GM19397 (cell line): ENCODE measurements at regions not wholly inside any gene's neighbourhood (a gene's known extent, or its start where the extent isn't known, plus 50 kb on each side); places are given as distances from the start of the nearest gene placed in this dataset.
"Not testable (repeated sequence)": the region's sequence is repeated elsewhere in the genome, so short reads cannot be mapped to it uniquely, and the experiment has no call there.

Source experiments
- ATAC-seq: cut with Tn5 transposase; IDR thresholded peaks from one replicate; pipeline ENCODE4 v1.9.1; 2021; ENCODE audit warnings: mild to moderate bottlenecking, moderate library complexity; ENCODE audit not compliant: unreplicated experiment

DNA sequence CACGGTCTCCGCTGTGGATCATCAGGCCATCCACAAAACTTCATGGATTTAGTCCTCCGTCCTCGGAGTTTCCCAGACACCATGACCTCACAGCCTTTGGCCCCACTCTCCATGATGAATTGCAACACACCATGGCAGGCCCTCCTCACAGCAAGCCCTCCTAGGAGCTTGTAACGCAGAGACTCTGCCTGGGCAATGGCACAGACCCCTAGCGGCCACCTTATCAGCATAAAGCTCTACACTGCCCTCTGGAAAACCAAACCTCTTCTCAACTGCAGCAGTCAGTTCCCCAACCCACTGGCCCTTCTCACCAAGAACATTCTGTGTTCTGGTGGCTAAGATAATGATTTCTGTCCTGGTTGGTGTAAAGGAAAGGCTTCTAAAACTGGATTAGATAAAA is 238.4 kb upstream of the USP15 start:
- no peak for ATAC-seq

GRCh38 chr12:62028536-62028935 is 231.7 kb upstream of the USP15 start:
- ATAC-seq = no peak

DNA sequence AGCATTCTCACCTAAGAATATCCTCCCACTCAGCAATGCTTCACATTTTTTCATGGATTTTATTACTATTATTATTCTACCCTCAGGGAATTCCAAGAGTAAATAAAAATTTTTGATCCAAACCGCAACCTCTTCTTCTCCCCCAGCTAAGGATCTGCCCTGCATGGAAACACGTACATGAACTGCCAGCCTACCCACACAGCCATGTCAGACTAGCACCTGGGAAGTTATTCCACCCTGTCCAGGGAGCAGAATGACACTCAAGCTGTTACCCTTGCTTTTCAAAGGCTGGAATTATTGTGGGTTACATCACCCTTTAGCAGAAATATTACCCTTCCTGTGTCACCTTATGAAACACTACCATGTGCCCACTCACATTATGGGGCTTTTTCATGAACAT is 227.3 kb upstream of the USP15 start:
- no peak for ATAC-seq

- ATAC-seq = no peak
These were observed 215.6 kb upstream of the USP15 start for GRCh38 chr12:62044450-62045135.

DNA sequence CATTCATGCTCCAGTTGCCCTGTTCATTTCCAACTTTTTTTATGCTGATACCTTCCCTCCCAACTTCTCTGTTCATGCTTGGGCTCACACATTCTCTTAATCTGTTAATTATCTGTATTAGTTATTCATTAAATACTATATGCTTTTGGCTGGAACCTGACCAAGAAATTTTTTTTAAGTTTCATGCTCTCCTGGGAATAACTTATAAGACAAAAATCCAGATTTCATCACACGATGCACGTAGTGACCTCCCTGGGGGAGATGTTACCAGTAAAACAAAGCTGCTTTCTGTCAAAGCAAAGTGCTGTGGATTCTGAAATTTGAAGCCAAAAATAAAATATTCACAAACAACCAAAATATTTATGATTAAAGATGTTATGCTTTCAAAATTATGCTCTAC is 215.0 kb upstream of the USP15 start:
- no peak for ATAC-seq

DNA sequence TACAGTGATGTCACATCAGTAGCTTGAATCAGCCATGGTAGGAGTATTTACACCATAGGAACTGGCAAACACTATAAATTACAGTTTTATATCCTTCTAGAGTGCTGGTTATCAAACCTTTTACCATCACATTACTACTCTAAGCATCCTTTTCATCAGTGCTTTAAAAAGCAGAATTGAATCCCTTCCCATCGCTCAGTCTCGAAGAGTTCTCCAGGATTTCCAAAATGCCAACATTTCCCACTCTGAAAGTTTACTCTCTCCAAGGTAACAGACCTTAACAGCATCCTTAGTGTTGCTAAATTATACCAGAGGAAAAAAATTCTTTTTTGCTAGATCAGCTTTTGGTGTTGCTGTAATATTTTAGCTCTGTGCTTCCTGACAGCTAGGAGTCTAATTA is 209.4 kb upstream of the USP15 start:
- no peak for ATAC-seq

- ATAC-seq = no peak
These were observed 190.2 kb upstream of the USP15 start for GRCh38 chr12:62069976-62070375.

GRCh38 chr12:62073236-62073635 is 187.0 kb upstream of the USP15 start:
- not testable (repeated sequence) for ATAC-seq

DNA sequence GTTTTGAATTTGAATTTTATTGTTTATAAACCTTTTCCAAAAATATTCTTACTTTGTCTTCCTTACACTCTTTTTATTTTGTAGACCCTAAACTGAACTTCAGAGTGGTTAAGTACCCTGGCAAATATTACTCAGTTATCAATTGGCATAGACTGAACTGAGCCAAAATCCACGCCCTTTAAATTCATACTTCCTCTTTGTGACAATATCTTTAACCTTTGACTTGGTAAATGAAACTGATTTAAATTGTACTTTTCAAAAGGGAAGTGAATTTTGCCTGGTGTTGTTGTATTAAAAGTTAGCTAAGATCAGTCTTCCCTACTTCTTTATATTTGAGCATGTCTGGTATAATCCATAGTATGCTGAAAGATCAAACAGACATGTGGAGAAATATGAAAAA is 184.3 kb upstream of the USP15 start:
- no peak for ATAC-seq

- ATAC-seq = no peak
These were observed 182.2 kb upstream of the USP15 start for GRCh38 chr12:62078020-62078419.

GRCh38 chr12:62082448-62082847 is 177.8 kb upstream of the USP15 start:
- no peak for ATAC-seq

GRCh38 chr12:62098132-62098531 is 162.1 kb upstream of the USP15 start:
- no peak for ATAC-seq

- ATAC-seq = no peak
These were observed 156.5 kb upstream of the USP15 start for GRCh38 chr12:62103748-62104147.

DNA sequence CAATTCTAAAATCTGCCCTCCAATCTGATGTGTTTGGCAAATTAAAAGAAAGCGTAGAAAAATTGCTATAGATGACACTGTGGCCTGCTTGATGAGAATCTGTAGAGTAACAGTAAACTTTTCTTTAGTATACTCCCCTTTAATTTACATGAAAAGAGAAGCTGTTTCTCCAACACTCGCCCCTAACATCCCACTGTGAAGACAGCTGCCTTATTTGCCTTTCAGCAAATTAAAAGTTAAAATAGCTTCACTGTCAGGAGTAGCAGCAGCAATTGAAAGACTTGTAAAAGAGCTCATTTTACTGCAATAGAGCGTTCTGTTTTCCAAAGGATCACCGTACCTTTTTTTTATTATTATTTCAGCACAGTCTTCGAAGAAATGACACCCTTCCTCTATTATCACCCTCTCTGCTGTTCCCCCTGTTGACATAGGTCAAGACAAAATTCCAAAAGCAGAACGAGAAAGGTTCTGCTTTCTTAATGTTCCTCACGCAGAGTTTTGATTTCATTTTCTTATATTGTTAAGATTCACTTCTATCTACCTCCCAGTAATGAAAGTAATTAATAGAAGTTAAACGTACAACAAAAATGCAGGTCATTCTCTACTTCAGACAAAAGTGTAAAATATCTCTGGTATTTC is 153.5 kb upstream of the USP15 start:
- ATAC-seq = no peak

GRCh38 chr12:62113366-62114011 is 146.7 kb upstream of the USP15 start:
- ATAC-seq = no peak

DNA sequence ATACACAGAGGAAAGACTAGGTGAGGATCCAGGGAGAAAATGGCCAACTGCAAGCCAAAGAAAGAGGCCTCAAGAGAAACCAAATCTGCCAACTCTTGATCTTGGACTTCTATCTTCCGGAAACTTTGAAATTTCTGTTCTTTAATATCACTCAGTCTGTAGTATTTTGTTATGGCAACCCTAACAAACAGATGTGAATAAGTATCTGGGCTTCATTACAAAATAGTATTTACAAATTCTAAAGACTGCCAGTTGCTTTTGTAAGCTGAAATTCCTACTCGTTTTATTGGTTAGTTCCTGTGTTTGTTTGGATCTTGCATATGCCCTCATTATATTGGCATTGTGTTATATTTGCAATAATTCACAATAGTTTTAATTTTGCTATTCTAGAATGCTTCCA is 143.2 kb upstream of the USP15 start:
- ATAC-seq = no peak

DNA sequence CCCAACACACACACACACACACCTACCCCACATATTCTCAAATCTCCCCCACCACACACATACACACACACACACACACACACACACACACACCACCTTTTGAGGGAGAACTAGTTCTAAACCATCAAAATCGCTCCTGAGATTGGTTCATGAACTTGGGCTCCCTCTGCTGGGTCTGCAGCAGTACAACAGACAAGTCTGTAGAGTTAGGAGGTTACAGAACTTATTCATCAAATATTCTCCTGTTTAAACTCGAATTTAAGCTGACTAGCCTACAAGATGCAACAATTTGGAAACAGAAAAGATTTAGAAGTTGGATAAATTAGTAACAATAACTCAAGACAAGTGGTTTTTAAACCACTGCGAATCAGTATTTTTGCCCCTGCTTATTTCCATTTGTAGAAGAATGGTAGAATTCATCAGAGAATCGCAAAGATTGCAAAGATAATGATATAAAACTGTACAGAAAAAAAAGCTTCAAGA is 136.4 kb upstream of the USP15 start:
- peak; percentile 58 for ATAC-seq

GRCh38 chr12:62127516-62127915 is 132.7 kb upstream of the USP15 start:
- ATAC-seq = no peak

GRCh38 chr12:62128175-62128975 is 131.8 kb upstream of the USP15 start:
- no peak for ATAC-seq

- no peak for ATAC-seq
These were observed 130.9 kb upstream of the USP15 start for GRCh38 chr12:62129291-62129690.

- no peak for ATAC-seq
These were observed 129.8 kb upstream of the USP15 start for GRCh38 chr12:62130402-62130801.
